ENCODE measurements at regions not wholly inside any gene's neighbourhood (a gene's known extent, or its start where the extent isn't known, plus 50 kb on each side); places are given as distances from the start of the nearest gene placed in this dataset.
"Not testable (repeated sequence)": the region's sequence is repeated elsewhere in the genome, so short reads cannot be mapped to it uniquely, and the experiment has no call there.

DNA sequence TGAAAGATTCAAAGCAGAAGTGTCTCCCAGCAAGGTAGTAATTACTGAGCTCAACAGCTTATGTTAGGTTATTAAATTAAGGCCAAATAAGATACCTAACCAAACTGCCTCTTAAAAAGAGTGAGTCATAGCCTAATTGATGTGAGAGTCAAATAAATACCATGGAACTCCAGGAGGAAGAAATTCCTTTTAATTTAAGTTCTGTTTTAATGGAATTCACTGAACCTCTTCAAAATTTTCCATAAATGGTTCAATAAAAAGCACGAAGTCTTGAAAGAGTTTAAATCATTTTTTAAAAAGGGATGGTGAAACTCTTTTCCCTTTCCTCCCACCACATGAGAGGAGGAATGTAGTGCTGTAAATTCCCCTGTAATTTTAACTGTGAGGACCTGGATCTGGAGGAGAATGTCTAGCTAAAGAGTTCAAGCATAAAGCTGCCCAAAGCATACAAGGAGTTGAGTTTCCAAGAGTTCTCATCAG is 180.8 kb upstream of the MMADHC start:
- peak; percentile 20 for DNase-seq (ENCODE audit: low read depth)
- TF ChIP-seq, protein P1, sequence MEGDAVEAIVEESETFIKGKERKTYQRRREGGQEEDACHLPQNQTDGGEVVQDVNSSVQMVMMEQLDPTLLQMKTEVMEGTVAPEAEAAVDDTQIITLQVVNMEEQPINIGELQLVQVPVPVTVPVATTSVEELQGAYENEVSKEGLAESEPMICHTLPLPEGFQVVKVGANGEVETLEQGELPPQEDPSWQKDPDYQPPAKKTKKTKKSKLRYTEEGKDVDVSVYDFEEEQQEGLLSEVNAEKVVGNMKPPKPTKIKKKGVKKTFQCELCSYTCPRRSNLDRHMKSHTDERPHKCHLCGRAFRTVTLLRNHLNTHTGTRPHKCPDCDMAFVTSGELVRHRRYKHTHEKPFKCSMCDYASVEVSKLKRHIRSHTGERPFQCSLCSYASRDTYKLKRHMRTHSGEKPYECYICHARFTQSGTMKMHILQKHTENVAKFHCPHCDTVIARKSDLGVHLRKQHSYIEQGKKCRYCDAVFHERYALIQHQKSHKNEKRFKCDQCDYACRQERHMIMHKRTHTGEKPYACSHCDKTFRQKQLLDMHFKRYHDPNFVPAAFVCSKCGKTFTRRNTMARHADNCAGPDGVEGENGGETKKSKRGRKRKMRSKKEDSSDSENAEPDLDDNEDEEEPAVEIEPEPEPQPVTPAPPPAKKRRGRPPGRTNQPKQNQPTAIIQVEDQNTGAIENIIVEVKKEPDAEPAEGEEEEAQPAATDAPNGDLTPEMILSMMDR (IDR thresholded peaks at IDR 0.05; ENCODE audit: low read length, missing control alignments), result no peak
- H3K4me3 ChIP-seq (replicated peaks; ENCODE audit: low read depth, low read length), result no peak overlapping the region

DNA sequence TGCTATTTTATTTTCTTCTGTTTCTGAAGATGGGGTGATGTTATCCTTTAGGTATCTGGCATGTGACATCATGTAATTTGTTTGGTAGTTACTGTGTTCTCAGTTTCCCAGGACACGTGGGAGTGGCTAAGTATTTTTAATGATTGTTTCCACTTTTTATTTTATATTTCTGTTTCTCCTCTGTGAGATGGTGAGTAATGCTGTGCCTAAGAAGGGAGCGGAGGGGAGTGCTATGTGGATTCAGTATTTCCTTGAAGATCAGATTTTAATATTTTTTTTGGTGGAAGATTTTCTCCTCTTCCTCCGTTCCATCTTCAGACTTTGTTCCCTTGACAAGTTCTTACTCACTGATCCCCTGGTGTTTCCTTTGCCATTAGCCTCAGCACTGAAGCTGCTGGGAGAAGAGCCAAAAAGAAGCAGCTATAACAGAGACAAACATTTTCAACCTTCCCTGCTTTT is 180.0 kb upstream of the MMADHC start:
- DNase-seq (ENCODE audit: low read depth), result peak; percentile 72
- TF ChIP-seq, protein P1 (IDR thresholded peaks at IDR 0.05; ENCODE audit: low read length, missing control alignments), result no peak
- no peak overlapping the region for H3K4me3 ChIP-seq (replicated peaks; ENCODE audit: low read depth, low read length)

DNA sequence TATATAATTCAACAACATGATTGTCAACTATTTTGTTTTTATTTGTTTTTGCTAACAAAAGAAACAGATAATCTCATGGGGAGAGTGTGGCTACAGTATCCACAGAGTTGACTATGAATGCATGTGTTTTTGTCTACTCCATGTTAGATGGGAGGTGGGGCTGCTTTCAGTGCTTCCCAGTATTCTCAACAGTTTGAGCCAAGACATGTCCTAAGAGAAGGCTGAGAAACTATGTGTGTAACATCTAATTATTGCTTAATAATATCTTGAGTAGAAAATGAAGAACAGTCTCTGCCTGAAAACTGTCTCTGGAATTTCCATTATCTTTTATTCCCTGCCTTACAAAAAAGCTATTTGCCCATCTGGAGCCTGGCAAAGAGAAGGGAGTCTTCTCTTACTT is 178.8 kb upstream of the MMADHC start:
- H3K4me3 ChIP-seq (replicated peaks; ENCODE audit: low read depth, low read length), result no peak overlapping the region

DNA sequence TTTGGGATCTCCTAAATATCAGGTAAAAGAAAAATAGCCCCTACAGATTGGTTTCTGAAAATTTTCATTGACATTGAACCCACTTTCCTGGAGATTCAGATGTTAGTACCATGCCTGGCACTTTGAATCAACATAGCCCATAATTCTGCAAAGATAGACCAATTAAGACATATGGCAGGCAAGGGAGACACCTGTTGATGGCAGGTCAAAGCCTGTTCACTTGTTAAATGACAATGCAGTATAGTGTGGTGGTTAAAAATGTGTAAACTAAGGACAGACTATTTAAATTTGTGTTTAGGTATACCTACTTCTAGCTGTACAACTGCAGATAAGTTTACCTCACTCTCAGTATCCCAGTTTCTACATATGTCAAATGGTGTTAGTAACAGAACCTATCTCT is 178.1 kb upstream of the MMADHC start:
- H3K4me3 ChIP-seq (replicated peaks; ENCODE audit: low read depth, low read length), result no peak overlapping the region
- TF ChIP-seq, protein P1 (IDR thresholded peaks at IDR 0.05; ENCODE audit: low read length, missing control alignments), result no peak
- no peak for DNase-seq (ENCODE audit: low read depth)

More for the DNA sequence above, 178.8 kb upstream of the MMADHC start:
- TF ChIP-seq, protein P1 (IDR thresholded peaks at IDR 0.05; ENCODE audit: low read length, missing control alignments), result no peak
- peak; percentile 33 for DNase-seq (ENCODE audit: low read depth)

DNA sequence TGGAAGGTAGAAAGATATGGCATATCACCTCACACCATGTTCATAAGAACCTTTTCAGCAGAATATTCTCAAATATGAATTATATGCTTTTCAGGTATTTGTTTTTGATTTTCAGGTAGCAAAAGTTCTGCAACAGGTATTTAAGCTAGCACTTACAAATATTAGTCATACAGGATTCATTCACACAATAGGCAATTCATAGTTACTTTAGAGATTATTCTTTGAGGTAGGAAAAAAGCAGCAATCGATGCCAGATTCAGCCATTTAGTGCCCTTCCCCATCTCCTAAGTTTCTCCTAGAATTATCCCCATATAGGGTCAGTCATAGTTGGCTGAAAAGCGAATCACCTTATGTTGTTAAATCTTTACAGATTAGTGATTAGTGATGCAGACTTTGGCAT is 177.4 kb upstream of the MMADHC start:
- H3K4me3 ChIP-seq (replicated peaks; ENCODE audit: low read depth, low read length), result no peak overlapping the region
- TF ChIP-seq, protein P1 (IDR thresholded peaks at IDR 0.05; ENCODE audit: low read length, missing control alignments), result no peak
- no peak for DNase-seq (ENCODE audit: low read depth)

DNA sequence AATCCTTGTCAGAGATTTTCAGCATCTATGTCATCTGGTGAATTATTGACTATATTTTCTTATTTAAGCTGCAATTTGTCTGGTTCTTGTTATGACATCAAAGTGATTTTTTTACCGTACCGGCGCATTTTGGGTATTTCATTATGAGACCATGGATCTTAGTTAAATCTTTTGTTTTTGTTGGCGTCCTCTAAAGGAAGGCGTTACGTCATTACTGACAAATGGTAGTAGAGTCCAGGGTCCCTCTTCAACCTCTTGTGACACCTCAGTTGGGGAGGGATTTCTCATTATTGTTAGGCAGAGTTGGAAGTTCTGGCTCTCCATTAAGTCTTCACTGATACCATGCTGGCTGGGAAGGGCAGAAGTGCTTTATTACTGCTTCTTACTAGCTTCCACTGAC is 175.8 kb upstream of the MMADHC start:
- TF ChIP-seq, protein P1 (IDR thresholded peaks at IDR 0.05; ENCODE audit: low read length, missing control alignments), result no peak
- no peak for DNase-seq (ENCODE audit: low read depth)
- H3K4me3 ChIP-seq (replicated peaks; ENCODE audit: low read depth, low read length), result no peak overlapping the region

DNA sequence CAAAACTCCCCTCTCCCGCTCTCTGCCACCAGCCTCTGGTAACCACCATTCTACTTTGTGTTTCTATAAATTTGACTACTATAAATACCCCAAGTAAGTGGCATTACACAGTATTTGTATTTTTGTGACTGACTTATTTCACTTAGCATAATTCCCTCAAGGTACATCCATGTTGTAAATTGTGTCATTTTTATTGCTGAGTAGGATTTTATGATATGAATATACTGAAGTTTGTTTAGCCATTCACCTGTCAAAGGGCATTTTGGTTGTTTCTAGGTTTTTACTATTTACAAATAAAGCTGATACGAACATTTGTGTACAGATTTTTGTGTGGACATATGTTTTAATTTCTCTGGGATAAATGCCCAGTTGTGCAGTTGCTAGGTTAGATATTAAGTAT is 174.0 kb upstream of the MMADHC start:
- TF ChIP-seq, protein P1 (IDR thresholded peaks at IDR 0.05; ENCODE audit: low read length, missing control alignments), result no peak
- no peak for DNase-seq (ENCODE audit: low read depth)
- H3K4me3 ChIP-seq (replicated peaks; ENCODE audit: low read depth, low read length), result no peak overlapping the region

DNA sequence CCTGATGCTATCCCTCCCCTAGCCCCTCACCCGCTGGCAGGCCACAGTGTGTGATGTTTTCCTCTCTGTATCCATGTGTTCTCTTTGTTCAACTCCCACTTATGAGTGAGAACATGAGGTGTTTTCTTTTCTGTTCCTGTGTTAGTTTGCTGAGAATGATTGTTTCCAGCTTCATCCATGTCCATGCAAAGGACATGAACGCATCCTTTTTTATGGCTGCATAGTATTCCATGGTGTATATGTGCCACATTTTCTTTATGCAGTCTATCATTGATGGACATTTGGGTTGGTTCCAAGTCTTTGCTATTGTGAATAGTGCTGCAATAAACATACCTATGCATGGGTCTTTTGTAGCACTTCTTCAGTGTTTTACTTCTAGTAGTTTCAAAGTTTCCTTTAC is 171.8 kb upstream of the MMADHC start:
- not testable (repeated sequence) for DNase-seq (ENCODE audit: low read depth); H3K4me3 ChIP-seq (replicated peaks; ENCODE audit: low read depth, low read length)

DNA sequence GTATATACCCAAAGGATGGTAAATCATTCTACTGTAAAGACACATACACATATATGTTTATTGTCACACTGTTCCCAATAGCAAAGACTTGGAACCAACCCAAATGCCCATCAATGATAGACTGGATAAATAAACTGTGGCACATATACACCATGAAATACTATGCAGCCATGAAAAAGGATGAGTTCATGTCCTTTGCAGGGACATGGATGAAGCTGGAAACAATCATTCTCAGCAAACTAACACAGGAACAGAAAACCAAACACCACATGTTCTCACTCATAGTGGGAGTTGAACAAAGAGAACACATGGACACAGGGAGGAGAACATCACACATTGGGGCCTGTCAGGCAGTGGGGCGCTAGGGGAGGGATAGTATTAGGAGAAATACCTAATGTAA is 167.1 kb upstream of the MMADHC start:
- DNase-seq (ENCODE audit: low read depth); H3K4me3 ChIP-seq (replicated peaks; ENCODE audit: low read depth, low read length): not testable (repeated sequence)
